Mesenchymal stem cell (in vitro differentiated cells and primary cell): ENCODE measurements at regions not wholly inside any gene's neighbourhood (a gene's known extent, or its start where the extent isn't known, plus 50 kb on each side); places are given as distances from the start of the nearest gene placed in this dataset.
A peak's percentile ranks its signal among the peaks of the same experiment; 100 is the strongest.

Experiments
- DNase-seq: peaks from one replicate; pipeline ENCODE4 v3.0.0-alpha.2; 2013
- H2AFZ ChIP-seq: one replicate; pipeline ENCODE4 v1.6.1; 2013; ENCODE audit warnings: low read depth, mild to moderate bottlenecking, control low read depth, inconsistent platforms, low read length, moderate library complexity
- H2AK5ac ChIP-seq: 2 replicates; pipeline ENCODE4 v1.6.1; 2013; ENCODE audit warnings: low read length, moderate library complexity, mild to moderate bottlenecking, inconsistent platforms; ENCODE audit not compliant: severe bottlenecking
- H2BK120ac ChIP-seq: one replicate; pipeline ENCODE4 v1.6.1; 2013; ENCODE audit warnings: low read depth, mild to moderate bottlenecking, inconsistent platforms, low read length, moderate library complexity
- H2BK12ac ChIP-seq, 2 experiments: one replicate each; pipeline ENCODE4 v1.6.1; 2013; ENCODE audit warnings: inconsistent platforms in 2 of 2, low read length in 2 of 2, mild to moderate bottlenecking in 2 of 2, moderate library complexity in 2 of 2, control low read depth in 1 of 2
- H2BK15ac ChIP-seq: one replicate; pipeline ENCODE4 v1.6.1; 2013; ENCODE audit warnings: mild to moderate bottlenecking, low read depth, inconsistent platforms; ENCODE audit not compliant: poor library complexity, severe bottlenecking
- H2BK5ac ChIP-seq: 2 replicates; pipeline ENCODE4 v1.6.1; 2013; ENCODE audit warnings: low read depth, mild to moderate bottlenecking, low read length, control low read depth, inconsistent platforms; ENCODE audit not compliant: poor library complexity, severe bottlenecking
- H3K14ac ChIP-seq, 2 experiments: one replicate each; pipeline ENCODE4 v1.6.1; 2013; ENCODE audit warnings: inconsistent platforms in 2 of 2, low read length in 2 of 2, control low read depth in 1 of 2, mild to moderate bottlenecking in 1 of 2, moderate library complexity in 1 of 2
- H3K18ac ChIP-seq, 2 experiments: one replicate each; pipeline ENCODE4 v1.6.1; 2013; ENCODE audit warnings: inconsistent platforms in 2 of 2, low read length in 2 of 2, control low read depth in 1 of 2, low read depth in 1 of 2, mild to moderate bottlenecking in 1 of 2
- H3K23ac ChIP-seq, 2 experiments: one replicate each; pipeline ENCODE4 v1.6.1; 2013; ENCODE audit warnings: inconsistent platforms in 2 of 2, low read length in 2 of 2, mild to moderate bottlenecking in 2 of 2, moderate library complexity in 2 of 2, control low read depth in 1 of 2
- H3K27ac ChIP-seq: 2 replicates; pipeline ENCODE4 v1.5.1; 2013; ENCODE audit warnings: mild to moderate bottlenecking, moderate library complexity, low read length, control low read depth, inconsistent platforms; ENCODE audit not compliant: poor library complexity, severe bottlenecking
- H3K27me3 ChIP-seq, 2 experiments: 2 replicates each; pipeline versions ENCODE4 v1.6.1 to v1.7.0; 2013; ENCODE audit warnings: low read length in 2 of 2, mild to moderate bottlenecking in 2 of 2, moderate library complexity in 2 of 2, control low read depth in 1 of 2, inconsistent platforms in 1 of 2; ENCODE audit not compliant: control insufficient read depth in 1 of 2, insufficient read depth in 1 of 2
- H3K36me3 ChIP-seq, 2 experiments: 2 replicates each; pipeline versions ENCODE4 v1.6.1 to v1.7.0; 2013; ENCODE audit warnings: low read length in 2 of 2, control low read depth in 1 of 2, inconsistent platforms in 1 of 2, low read depth in 1 of 2, mild to moderate bottlenecking in 1 of 2; ENCODE audit not compliant: insufficient read depth in 2 of 2, control insufficient read depth in 1 of 2
- H3K4ac ChIP-seq, 2 experiments: one replicate each; pipeline ENCODE4 v1.6.1; 2013; ENCODE audit warnings: inconsistent platforms in 2 of 2, low read length in 2 of 2, mild to moderate bottlenecking in 2 of 2, moderate library complexity in 2 of 2, control low read depth in 1 of 2, low read depth in 1 of 2
- H3K4me1 ChIP-seq: 2 replicates; pipeline ENCODE4 v1.6.1; 2013; ENCODE audit warnings: low read depth, low read length, control low read depth; ENCODE audit not compliant: control insufficient read depth, insufficient read depth
- H3K4me2 ChIP-seq: 2 replicates; pipeline ENCODE4 v1.6.1; 2013; ENCODE audit warnings: low read length, mild to moderate bottlenecking, inconsistent platforms; ENCODE audit not compliant: poor library complexity, severe bottlenecking
- H3K4me3 ChIP-seq, 2 experiments: 2 replicates each; pipeline versions ENCODE4 v1.5.1 to v1.7.0; 2013; ENCODE audit warnings: low read length in 2 of 2, mild to moderate bottlenecking in 2 of 2, control low read depth in 1 of 2, low read depth in 1 of 2; ENCODE audit not compliant: insufficient read depth in 1 of 2
- H3K79me1 ChIP-seq: replicated peaks from 2 replicates; pipeline ENCODE4 v1.6.1; 2013; ENCODE audit warnings: mild to moderate bottlenecking, control low read depth, low read length, inconsistent platforms; ENCODE audit not compliant: poor library complexity, severe bottlenecking
- H3K9ac ChIP-seq: 2 replicates; pipeline ENCODE4 v1.7.0; 2013; ENCODE audit warnings: mild to moderate bottlenecking, low read length, moderate library complexity
- H3K9me3 ChIP-seq: 2 replicates; pipeline ENCODE4 v1.7.0; 2013; ENCODE audit warnings: mild to moderate bottlenecking, low read length; ENCODE audit not compliant: control insufficient read depth
- H4K8ac ChIP-seq: one replicate; pipeline ENCODE4 v1.6.1; 2013; ENCODE audit warnings: inconsistent platforms, mild to moderate bottlenecking, low read length, moderate library complexity
- H4K91ac ChIP-seq: one replicate; pipeline ENCODE4 v1.6.1; 2013; ENCODE audit warnings: mild to moderate bottlenecking, low read length, inconsistent platforms
- WGBS: methylation state at CpG from one replicate; pipeline ENCODE4 v1.1.7; 2013; ENCODE audit warnings: mixed read lengths; 5-methylcytosine and 5-hydroxymethylcytosine counted together

DNA sequence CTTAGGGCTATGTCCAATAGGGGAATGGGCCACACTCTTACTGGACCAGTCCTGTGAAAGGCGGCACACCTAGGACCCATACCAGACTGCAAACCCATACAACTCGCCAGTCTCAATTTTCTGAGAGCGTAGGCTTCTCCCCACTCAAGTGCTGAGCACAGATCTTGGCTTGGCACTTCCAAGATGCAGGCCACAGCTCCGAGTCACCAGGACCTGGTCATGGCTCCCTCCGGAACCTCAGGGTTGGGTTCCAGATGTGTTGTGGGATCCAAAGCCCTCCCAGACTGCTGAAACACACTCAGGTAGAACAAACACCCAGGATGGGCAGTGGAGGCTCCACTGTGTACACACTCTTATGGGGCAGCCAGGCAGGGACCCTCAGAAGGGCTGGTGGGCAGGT, 103.3 kb downstream of the TMEM144 start:
- H3K18ac ChIP-seq = no peak overlapping the region
- WGBS = 92% methylated on average over 5 of the region's 5 CpGs
- peak overlapping the region; percentile 8 for H2BK5ac ChIP-seq
- H3K9ac ChIP-seq = peak overlapping the region; percentile 78
- no peak overlapping the region for H3K4me2 ChIP-seq
- peak overlapping the region; percentile 4 to 87 for H2BK12ac ChIP-seq
- H3K23ac ChIP-seq = no peak overlapping the region
- peak overlapping the region; percentile 81 for H2AK5ac ChIP-seq
- no peak overlapping the region for H3K4me3 ChIP-seq
- peak overlapping the region; percentile 15 to 51 for H3K4ac ChIP-seq
- no peaks in the 10 kb centered on the region for H3K36me3 ChIP-seq
- no peak overlapping the region for H3K14ac ChIP-seq
- no peak overlapping the region for H2BK120ac ChIP-seq
- DNase-seq = no peak
- peak overlapping the region; percentile 60 for H4K91ac ChIP-seq
- H2AFZ ChIP-seq = no peak overlapping the region
- H3K79me1 ChIP-seq = no peaks in the 10 kb centered on the region
- no peak overlapping the region for H2BK15ac ChIP-seq
- no peaks in the 10 kb centered on the region for H3K27me3 ChIP-seq
- no peak overlapping the region for H3K27ac ChIP-seq
- H4K8ac ChIP-seq = peak overlapping the region; percentile 16
- peaks cover 2% of the 10 kb centered on the region for H3K9me3 ChIP-seq
- peaks cover 6% of the 10 kb centered on the region for H3K4me1 ChIP-seq

- H3K23ac ChIP-seq = no peak overlapping the region
- WGBS = 65% methylated on average over 4 of the region's 5 CpGs
- no peaks in the 10 kb centered on the region for H3K27me3 ChIP-seq
- no peaks in the 10 kb centered on the region for H3K36me3 ChIP-seq
- peaks cover 6% of the 10 kb centered on the region for H3K4me1 ChIP-seq
- H2AFZ ChIP-seq = no peak overlapping the region
- no peak overlapping the region for H4K91ac ChIP-seq
- no peak overlapping the region for H2BK120ac ChIP-seq
- H4K8ac ChIP-seq = no peak overlapping the region
- H3K79me1 ChIP-seq = no peaks in the 10 kb centered on the region
- no peak overlapping the region for H2BK15ac ChIP-seq
- H3K9ac ChIP-seq = peak overlapping the region; percentile 87
- no peak overlapping the region for H2BK12ac ChIP-seq
- peak overlapping the region; percentile 99 for H2AK5ac ChIP-seq
- no peak overlapping the region for H3K18ac ChIP-seq
- peak overlapping the region; percentile 95 for H2BK5ac ChIP-seq
- H3K27ac ChIP-seq = peak overlapping the region; percentile 96
- DNase-seq = peak; percentile 82
- no peaks in the 10 kb centered on the region for H3K9me3 ChIP-seq
- peak overlapping the region in 1 of 2 experiments; percentile 32 for H3K4me3 ChIP-seq
- no peak overlapping the region for H3K4ac ChIP-seq
- H3K4me2 ChIP-seq = no peak overlapping the region
- H3K14ac ChIP-seq = no peak overlapping the region
Measured at GRCh38 chr4:158314756-158315487, 104.6 kb downstream of the TMEM144 start.

DNA sequence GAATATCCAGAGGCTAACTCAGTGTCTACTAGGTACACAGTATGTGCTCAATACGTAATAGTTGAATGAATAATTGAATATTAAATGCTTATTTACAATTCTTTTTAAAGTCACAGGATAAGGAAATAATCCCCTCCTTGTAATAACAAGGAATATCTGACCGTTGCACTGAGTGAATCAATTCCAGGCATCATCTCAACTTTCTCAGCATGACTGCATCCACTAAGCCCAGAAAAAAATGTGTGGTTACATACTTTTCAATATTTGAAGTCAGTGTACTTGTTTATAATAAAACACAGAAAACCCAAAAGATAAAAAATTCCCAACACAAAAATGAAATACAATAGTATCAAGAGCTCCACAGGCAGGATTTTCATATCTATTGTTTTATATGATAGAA, 105.4 kb downstream of the TMEM144 start:
- H4K91ac ChIP-seq = no peak overlapping the region
- H3K4me1 ChIP-seq = peaks cover 6% of the 10 kb centered on the region
- peak overlapping the region; percentile 87 for H3K9ac ChIP-seq
- no peak overlapping the region for H3K23ac ChIP-seq
- no peak for DNase-seq
- H2AFZ ChIP-seq = no peak overlapping the region
- H2BK12ac ChIP-seq = no peak overlapping the region
- no peaks in the 10 kb centered on the region for H3K79me1 ChIP-seq
- H4K8ac ChIP-seq = no peak overlapping the region
- no peaks in the 10 kb centered on the region for H3K9me3 ChIP-seq
- H2BK120ac ChIP-seq = no peak overlapping the region
- H2AK5ac ChIP-seq = no peak overlapping the region
- no peak overlapping the region for H3K4ac ChIP-seq
- H3K4me2 ChIP-seq = no peak overlapping the region
- peak overlapping the region; percentile 96 for H3K27ac ChIP-seq
- no peak overlapping the region for H2BK5ac ChIP-seq
- peak overlapping the region in 1 of 2 experiments; percentile 36 for H3K4me3 ChIP-seq
- WGBS = 89% methylated on average over 1 of the region's 2 CpGs
- H2BK15ac ChIP-seq = no peak overlapping the region
- H3K36me3 ChIP-seq = no peaks in the 10 kb centered on the region
- no peak overlapping the region for H3K18ac ChIP-seq
- no peaks in the 10 kb centered on the region for H3K27me3 ChIP-seq
- no peak overlapping the region for H3K14ac ChIP-seq

DNA sequence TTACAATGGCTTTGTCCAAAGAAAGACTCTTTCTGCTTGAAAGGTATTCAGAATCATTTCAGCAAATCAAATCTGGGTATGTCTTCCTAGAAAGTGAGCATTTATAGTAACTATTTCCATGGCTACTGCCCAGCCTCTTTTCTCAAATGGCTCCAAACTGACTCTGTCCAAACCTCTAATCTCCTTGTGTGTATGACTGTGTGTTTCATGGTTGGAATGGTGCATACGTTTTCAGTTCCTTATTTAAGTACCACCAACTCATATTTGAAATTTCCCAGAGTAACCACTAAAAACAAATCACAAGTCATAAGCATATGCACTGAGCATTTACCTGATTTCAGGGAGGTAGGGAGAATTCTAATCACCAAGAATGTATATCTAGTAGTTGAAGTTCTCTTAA, 106.0 kb downstream of the TMEM144 start:
- H4K8ac ChIP-seq = no peak overlapping the region
- no peak overlapping the region for H3K18ac ChIP-seq
- H3K4ac ChIP-seq = no peak overlapping the region
- H3K4me1 ChIP-seq = peaks cover 6% of the 10 kb centered on the region
- no peak overlapping the region for H3K4me2 ChIP-seq
- no peaks in the 10 kb centered on the region for H3K27me3 ChIP-seq
- H3K14ac ChIP-seq = no peak overlapping the region
- no peak overlapping the region for H2AFZ ChIP-seq
- H3K27ac ChIP-seq = peak overlapping the region; percentile 6
- H2BK15ac ChIP-seq = no peak overlapping the region
- no peak overlapping the region for H2BK12ac ChIP-seq
- H3K79me1 ChIP-seq = no peaks in the 10 kb centered on the region
- no peaks in the 10 kb centered on the region for H3K9me3 ChIP-seq
- no peak for DNase-seq
- H2BK5ac ChIP-seq = no peak overlapping the region
- peak overlapping the region; percentile 87 for H3K9ac ChIP-seq
- H2AK5ac ChIP-seq = no peak overlapping the region
- peak overlapping the region in 1 of 2 experiments; percentile 36 for H3K4me3 ChIP-seq
- no CpG with 5 or more reads among the region's 1 CpG for WGBS
- no peaks in the 10 kb centered on the region for H3K36me3 ChIP-seq
- H4K91ac ChIP-seq = no peak overlapping the region
- H3K23ac ChIP-seq = no peak overlapping the region
- H2BK120ac ChIP-seq = no peak overlapping the region
